Cardiac muscle cell (in vitro differentiated cells and primary cell): ENCODE measurements at regions not wholly inside any gene's neighbourhood (a gene's known extent, or its start where the extent isn't known, plus 50 kb on each side); places are given as distances from the start of the nearest gene placed in this dataset.

Source experiments
- DNase-seq, 2 donors: peaks; one replicate each; pipeline versions ENCODE4 v3.0.0 to v3.0.0-alpha.2; 2010 to 2017; ENCODE audit warnings: low read depth in 1 of 2, low spot score in 1 of 2
- H3K27ac ChIP-seq: fragments of 200-600 bp; sonication (generic); 2 replicates; pipeline ENCODE4 v1.5.1; 2016
- H3K27me3 ChIP-seq: fragments of 200-600 bp; sonication (generic); 2 replicates; pipeline ENCODE4 v1.6.0; 2016; ENCODE audit warnings: control low read depth
- H3K36me3 ChIP-seq: fragments of 200-600 bp; sonication (generic); 2 replicates; pipeline ENCODE4 v1.5.1; 2016; ENCODE audit warnings: control low read depth
- H3K4me1 ChIP-seq: fragments of 200-600 bp; sonication (generic); 2 replicates; pipeline ENCODE4 v1.8.1; 2017; ENCODE audit warnings: low read depth, mild to moderate bottlenecking, mixed run types
- H3K4me3 ChIP-seq: fragments of 200-600 bp; sonication (generic); 2 replicates; pipeline ENCODE4 v1.5.1; 2016; ENCODE audit warnings: mild to moderate bottlenecking
- H3K9me3 ChIP-seq: fragments of 200-600 bp; sonication (generic); 2 replicates; pipeline ENCODE4 v1.5.1; 2017; ENCODE audit warnings: low read depth, mild to moderate bottlenecking, control low read depth
- CTCF ChIP-seq: IDR thresholded peaks from 2 replicates; pipeline ENCODE4 v1.5.1; 2012; ENCODE audit warnings: low read depth, mild to moderate bottlenecking, low read length

GRCh38 chr17:79369532-79369931 is 241.3 kb downstream of the RBFOX3 start:
- DNase-seq = no peak
- no peaks in the 10 kb centered on the region for H3K9me3 ChIP-seq
- H3K4me1 ChIP-seq = peaks cover 5% of the 10 kb centered on the region
- peaks cover 8% of the 10 kb centered on the region for H3K27me3 ChIP-seq
- TF ChIP-seq CTCF = no peak
- no peaks in the 10 kb centered on the region for H3K36me3 ChIP-seq
- no peak overlapping the region for H3K4me3 ChIP-seq
- no peak overlapping the region for H3K27ac ChIP-seq

- H3K4me1 ChIP-seq = peaks cover 5% of the 10 kb centered on the region
- H3K4me3 ChIP-seq = no peak overlapping the region
- no peak overlapping the region for H3K27ac ChIP-seq
- H3K27me3 ChIP-seq = peaks cover 13% of the 10 kb centered on the region
- H3K36me3 ChIP-seq = no peaks in the 10 kb centered on the region
- no peaks in the 10 kb centered on the region for H3K9me3 ChIP-seq
- no peak for TF ChIP-seq CTCF
- DNase-seq = no peak
Observed at GRCh38 chr17:79369001-79369400, 241.8 kb downstream of the RBFOX3 start.

- no peak overlapping the region for H3K4me3 ChIP-seq
- H3K27me3 ChIP-seq = peaks cover 13% of the 10 kb centered on the region
- no peak for DNase-seq
- no peak for TF ChIP-seq CTCF
- H3K36me3 ChIP-seq = no peaks in the 10 kb centered on the region
- H3K4me1 ChIP-seq = peaks cover 5% of the 10 kb centered on the region
- no peaks in the 10 kb centered on the region for H3K9me3 ChIP-seq
- no peak overlapping the region for H3K27ac ChIP-seq
Observed at GRCh38 chr17:79368521-79368920, 242.3 kb downstream of the RBFOX3 start.

- no peaks in the 10 kb centered on the region for H3K4me1 ChIP-seq
- no peak overlapping the region for H3K27ac ChIP-seq
- H3K9me3 ChIP-seq = no peaks in the 10 kb centered on the region
- DNase-seq = no peak
- no peaks in the 10 kb centered on the region for H3K36me3 ChIP-seq
- TF ChIP-seq CTCF = no peak
- peaks cover 13% of the 10 kb centered on the region for H3K27me3 ChIP-seq
- H3K4me3 ChIP-seq = no peak overlapping the region
Observed at GRCh38 chr17:79366988-79367571, 243.8 kb downstream of the RBFOX3 start.

- TF ChIP-seq CTCF = no peak
- Histone ChIP-seq H3K27ac (no peak overlapping the region), H3K27me3 (peaks cover 13% of the 10 kb centered on the region), H3K9me3 (no peaks in the 10 kb centered on the region), H3K36me3 (no peaks in the 10 kb centered on the region), H3K4me3 (no peak overlapping the region), H3K4me1 (no peaks in the 10 kb centered on the region)
- DNase-seq = no peak
Observed at GRCh38 chr17:79365836-79366770, 244.7 kb downstream of the RBFOX3 start.
